ENCODE measurements at regions not wholly inside any gene's neighbourhood (a gene's known extent, or its start where the extent isn't known, plus 50 kb on each side); places are given as distances from the start of the nearest gene placed in this dataset.

- TF ChIP-seq CEBPZ (IDR thresholded peaks at IDR 0.05; ENCODE audit: low read depth, low read length): no peak
- no peak for TF ChIP-seq MLLT1 (IDR thresholded peaks at IDR 0.05)
- no peak for TF ChIP-seq TCF7 (IDR thresholded peaks at IDR 0.05; ENCODE audit: borderline replicate concordance)
- no peak for TF ChIP-seq RELA (IDR thresholded peaks at IDR 0.05; ENCODE audit: borderline replicate concordance, partially characterized antibody)
- no peak for TF ChIP-seq SMARCA5 (IDR thresholded peaks at IDR 0.05)
- TF ChIP-seq MTA3 (IDR thresholded peaks at IDR 0.05; ENCODE audit: borderline replicate concordance, low read length): no peak
- no peak for TF ChIP-seq ETV6 (conservative IDR thresholded peaks at IDR 0.05 in 1 of 2, IDR thresholded peaks at IDR 0.05 in 1 of 2; ENCODE audit: borderline replicate concordance in 1 of 2, low read depth in 1 of 2)
- TF ChIP-seq NFIC (IDR thresholded peaks at IDR 0.05; ENCODE audit: low read depth, low read length): no peak
- TF ChIP-seq ZBTB4 (CRISPR knock-in tag; IDR thresholded peaks at IDR 0.05): no peak
- no peak for TF ChIP-seq MEF2B (IDR thresholded peaks at IDR 0.05; ENCODE audit: partially characterized antibody, poor library complexity, severe bottlenecking)
- no peak for TF ChIP-seq TARDBP (IDR thresholded peaks at IDR 0.05; ENCODE audit: borderline replicate concordance)
- TF ChIP-seq ZNF207 (IDR thresholded peaks at IDR 0.05; ENCODE audit: borderline replicate concordance): no peak
- no peak for TF ChIP-seq NFXL1 (IDR thresholded peaks at IDR 0.05; ENCODE audit: borderline replicate concordance)
- no peak for TF ChIP-seq PRDM15 (CRISPR knock-in tag; IDR thresholded peaks at IDR 0.05)
These were observed 149.6 kb upstream of the DYRK2 start (continued) for GRCh38 chr12:67498991-67499390.

All from GM12878 (cell line).